ENCODE measurements at regions not wholly inside any gene's neighbourhood (a gene's known extent, or its start where the extent isn't known, plus 50 kb on each side); places are given as distances from the start of the nearest gene placed in this dataset.

DNA sequence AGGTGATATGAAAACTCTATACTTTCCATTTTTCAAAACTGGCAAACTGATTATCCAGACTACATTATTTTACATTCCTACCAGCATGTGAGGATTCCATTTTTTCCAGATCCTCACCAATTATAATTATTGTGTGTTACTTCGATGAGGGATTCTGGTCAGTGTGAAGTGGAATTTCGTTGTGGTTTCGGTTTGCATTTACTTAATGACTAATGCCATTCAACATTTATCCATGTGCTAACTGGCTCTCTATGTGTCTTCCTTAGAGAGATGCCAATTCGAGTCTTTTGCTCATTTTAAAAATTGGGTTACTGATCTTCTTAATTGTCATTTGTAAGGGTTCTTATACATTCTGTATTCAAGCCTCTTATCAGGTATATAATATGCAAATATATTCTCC lies 1551.3 kb upstream of the MIR17HG start:
- TF ChIP-seq, protein P1, sequence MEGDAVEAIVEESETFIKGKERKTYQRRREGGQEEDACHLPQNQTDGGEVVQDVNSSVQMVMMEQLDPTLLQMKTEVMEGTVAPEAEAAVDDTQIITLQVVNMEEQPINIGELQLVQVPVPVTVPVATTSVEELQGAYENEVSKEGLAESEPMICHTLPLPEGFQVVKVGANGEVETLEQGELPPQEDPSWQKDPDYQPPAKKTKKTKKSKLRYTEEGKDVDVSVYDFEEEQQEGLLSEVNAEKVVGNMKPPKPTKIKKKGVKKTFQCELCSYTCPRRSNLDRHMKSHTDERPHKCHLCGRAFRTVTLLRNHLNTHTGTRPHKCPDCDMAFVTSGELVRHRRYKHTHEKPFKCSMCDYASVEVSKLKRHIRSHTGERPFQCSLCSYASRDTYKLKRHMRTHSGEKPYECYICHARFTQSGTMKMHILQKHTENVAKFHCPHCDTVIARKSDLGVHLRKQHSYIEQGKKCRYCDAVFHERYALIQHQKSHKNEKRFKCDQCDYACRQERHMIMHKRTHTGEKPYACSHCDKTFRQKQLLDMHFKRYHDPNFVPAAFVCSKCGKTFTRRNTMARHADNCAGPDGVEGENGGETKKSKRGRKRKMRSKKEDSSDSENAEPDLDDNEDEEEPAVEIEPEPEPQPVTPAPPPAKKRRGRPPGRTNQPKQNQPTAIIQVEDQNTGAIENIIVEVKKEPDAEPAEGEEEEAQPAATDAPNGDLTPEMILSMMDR (IDR thresholded peaks at IDR 0.05; ENCODE audit: low read depth, low read length, poor library complexity, severe bottlenecking), result no peak
- TF ChIP-seq EZH2phosphoT487 (IDR thresholded peaks at IDR 0.05; ENCODE audit: borderline replicate concordance, low read length), result no peak
